Hematopoietic multipotent progenitor cell treated with erythropoietin and hydrocortisone succinate and interleukin-3 and kit ligand, for 8 days (in vitro differentiated cells): ENCODE measurements at regions not wholly inside any gene's neighbourhood (a gene's known extent, or its start where the extent isn't known, plus 50 kb on each side); places are given as distances from the start of the nearest gene placed in this dataset.
"Not testable (repeated sequence)": the region's sequence is repeated elsewhere in the genome, so short reads cannot be mapped to it uniquely, and the experiment has no call there.

Experiments
- DNase-seq: peaks from one replicate; pipeline ENCODE4 v3.0.0-alpha.2; 2015

GRCh38 chr14:49946320-49947141, 53.6 kb downstream of the ARF6 start:
- peak; percentile 24 for DNase-seq

- DNase-seq, result no peak
These were observed 54.6 kb downstream of the ARF6 start for GRCh38 chr14:49947506-49947905.

GRCh38 chr14:49950275-49951228, 57.7 kb downstream of the ARF6 start:
- DNase-seq, result no peak

GRCh38 chr14:49951229-49951607, 58.3 kb downstream of the ARF6 start:
- no peak for DNase-seq

GRCh38 chr14:49951691-49952345, 58.9 kb downstream of the ARF6 start:
- no peak for DNase-seq

- DNase-seq, result no peak
These were observed 60.3 kb downstream of the ARF6 start for GRCh38 chr14:49953196-49953595.

GRCh38 chr14:49954171-49954631, 61.3 kb downstream of the ARF6 start:
- DNase-seq, result no peak

- DNase-seq, result no peak
These were observed 62.1 kb downstream of the ARF6 start for GRCh38 chr14:49955024-49955423.

GRCh38 chr14:49957089-49957852, 64.4 kb downstream of the ARF6 start:
- DNase-seq, result no peak

- DNase-seq, result no peak
These were observed 67.0 kb downstream of the ARF6 start for GRCh38 chr14:49959822-49960408.

- no peak for DNase-seq
These were observed 67.6 kb downstream of the ARF6 start for GRCh38 chr14:49960453-49960852.

- DNase-seq, result no peak
These were observed 68.7 kb downstream of the ARF6 start for GRCh38 chr14:49961270-49962222.

GRCh38 chr14:49962621-49963020, 69.7 kb downstream of the ARF6 start:
- peak; percentile 34 for DNase-seq

GRCh38 chr14:49965068-49965651, 72.3 kb downstream of the ARF6 start:
- not testable (repeated sequence) for DNase-seq

- no peak for DNase-seq
These were observed 73.5 kb downstream of the ARF6 start for GRCh38 chr14:49966304-49966809.

- no peak for DNase-seq
These were observed 74.2 kb downstream of the ARF6 start for GRCh38 chr14:49966971-49967630.

- DNase-seq, result no peak
These were observed 77.1 kb downstream of the ARF6 start for GRCh38 chr14:49969961-49970360.

- peak; percentile 99 for DNase-seq
These were observed 77.7 kb downstream of the ARF6 start for GRCh38 chr14:49970474-49971147.
